SU-DHL-6 (cell line): ENCODE measurements at regions not wholly inside any gene's neighbourhood (a gene's known extent, or its start where the extent isn't known, plus 50 kb on each side); places are given as distances from the start of the nearest gene placed in this dataset.

ENCODE experiments used
- EZH2phosphoT487 ChIP-seq: fragments of 200-600 bp; sonication (generic), shearing (Covaris generic); conservative IDR thresholded peaks from 2 replicates; pipeline ENCODE4 v1.6.1; 2018; ENCODE audit warnings: mild to moderate bottlenecking, antibody characterized with exemption, low read length, moderate library complexity, mixed read lengths
- TF ChIP-seq, protein P1 (sequence below): fragments of 200-600 bp; sonication (generic); IDR thresholded peaks from one replicate; pipeline ENCODE4 v1.5.1; 2017; ENCODE audit warnings: antibody characterized with exemption, mild to moderate bottlenecking, low read length, moderate library complexity; ENCODE audit not compliant: insufficient read depth, poor library complexity, severe bottlenecking

DNA sequence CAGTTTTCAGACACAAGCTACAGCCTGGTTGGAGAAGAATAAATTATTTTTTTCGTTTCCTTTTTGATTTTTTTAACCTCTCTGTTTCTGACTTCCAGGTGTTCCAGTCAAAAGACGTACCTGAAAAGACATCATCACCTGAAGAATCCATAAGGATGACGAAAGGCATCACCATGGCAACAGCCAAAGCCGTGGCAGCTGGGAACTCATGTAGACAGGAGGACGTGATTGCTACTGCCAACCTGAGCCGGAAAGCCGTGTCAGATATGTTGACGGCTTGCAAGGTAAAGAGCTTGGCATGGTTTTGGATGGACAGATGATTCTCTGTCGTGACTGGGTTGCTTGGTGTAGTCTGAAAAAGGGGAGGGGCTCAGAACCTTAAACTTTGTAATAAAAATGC is 237.0 kb upstream of the TPM1 start:
- TF ChIP-seq, protein P1, sequence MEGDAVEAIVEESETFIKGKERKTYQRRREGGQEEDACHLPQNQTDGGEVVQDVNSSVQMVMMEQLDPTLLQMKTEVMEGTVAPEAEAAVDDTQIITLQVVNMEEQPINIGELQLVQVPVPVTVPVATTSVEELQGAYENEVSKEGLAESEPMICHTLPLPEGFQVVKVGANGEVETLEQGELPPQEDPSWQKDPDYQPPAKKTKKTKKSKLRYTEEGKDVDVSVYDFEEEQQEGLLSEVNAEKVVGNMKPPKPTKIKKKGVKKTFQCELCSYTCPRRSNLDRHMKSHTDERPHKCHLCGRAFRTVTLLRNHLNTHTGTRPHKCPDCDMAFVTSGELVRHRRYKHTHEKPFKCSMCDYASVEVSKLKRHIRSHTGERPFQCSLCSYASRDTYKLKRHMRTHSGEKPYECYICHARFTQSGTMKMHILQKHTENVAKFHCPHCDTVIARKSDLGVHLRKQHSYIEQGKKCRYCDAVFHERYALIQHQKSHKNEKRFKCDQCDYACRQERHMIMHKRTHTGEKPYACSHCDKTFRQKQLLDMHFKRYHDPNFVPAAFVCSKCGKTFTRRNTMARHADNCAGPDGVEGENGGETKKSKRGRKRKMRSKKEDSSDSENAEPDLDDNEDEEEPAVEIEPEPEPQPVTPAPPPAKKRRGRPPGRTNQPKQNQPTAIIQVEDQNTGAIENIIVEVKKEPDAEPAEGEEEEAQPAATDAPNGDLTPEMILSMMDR: no peak
- no peak for TF ChIP-seq EZH2phosphoT487
